Islet precursor cell (in vitro differentiated cells): ENCODE measurements at regions not wholly inside any gene's neighbourhood (a gene's known extent, or its start where the extent isn't known, plus 50 kb on each side); places are given as distances from the start of the nearest gene placed in this dataset.
"Not testable (repeated sequence)": the region's sequence is repeated elsewhere in the genome, so short reads cannot be mapped to it uniquely, and the experiment has no call there.

Source experiments
- DNase-seq: peaks from one replicate; pipeline ENCODE4 v3.0.0-alpha.2; 2018

DNA sequence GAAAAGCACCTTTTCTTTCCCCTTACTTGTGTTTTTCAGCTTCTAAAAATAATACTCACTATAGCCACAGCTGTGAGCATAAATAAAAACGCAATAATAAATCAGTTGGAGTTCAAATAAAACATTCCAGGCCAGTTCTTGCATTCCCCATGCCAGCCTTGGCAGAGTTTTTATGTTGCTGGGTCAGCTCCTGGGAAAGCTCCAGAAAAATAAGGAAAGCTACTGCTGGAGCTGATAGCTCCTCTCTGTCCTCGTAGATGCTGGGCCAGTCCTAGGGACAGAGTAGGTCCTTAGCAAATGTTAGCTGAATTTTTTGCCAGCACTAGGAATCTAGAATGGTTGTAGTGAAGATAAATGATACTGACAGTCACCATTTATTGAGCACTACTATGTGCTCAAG, 389.0 kb upstream of the SYNCRIP start:
- DNase-seq = no peak

DNA sequence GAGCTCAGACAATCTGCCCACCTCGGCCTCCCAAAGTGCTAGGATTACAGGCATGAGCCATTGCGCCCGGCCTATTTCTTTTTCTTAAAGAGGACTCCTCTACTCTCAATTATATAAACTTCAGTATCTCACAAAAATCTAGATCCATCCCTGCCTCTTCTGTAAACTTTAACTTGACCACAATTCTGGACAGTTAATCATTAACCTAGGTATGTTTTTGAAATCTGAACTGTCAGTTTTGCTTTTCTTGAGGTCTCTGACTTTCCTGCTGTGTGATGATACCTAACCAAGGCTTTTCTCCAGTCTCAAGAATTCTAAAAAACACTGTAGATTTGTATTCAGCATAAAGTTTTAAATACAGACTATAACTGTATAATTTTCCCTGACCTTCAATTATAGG, 388.2 kb upstream of the SYNCRIP start:
- no peak for DNase-seq

DNA sequence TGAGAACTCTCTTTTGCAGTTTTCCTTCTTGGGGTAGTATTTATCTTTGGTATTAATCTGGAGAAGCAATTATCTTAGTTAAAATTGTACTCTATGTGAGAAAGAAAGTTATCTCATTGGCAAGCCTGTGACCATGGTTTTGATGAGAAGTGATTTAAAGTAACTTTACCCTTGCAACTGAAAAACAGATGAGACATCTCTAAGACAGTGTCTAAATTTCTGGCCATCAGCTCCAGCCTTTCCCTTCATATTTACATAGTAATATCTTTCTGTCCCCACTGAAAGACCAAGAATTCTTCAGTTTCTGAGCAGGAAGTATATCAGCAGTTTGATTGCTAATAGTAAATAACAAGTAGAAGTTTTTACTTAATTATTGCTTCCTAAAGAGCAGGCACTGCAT, 386.1 kb upstream of the SYNCRIP start:
- DNase-seq = no peak

DNA sequence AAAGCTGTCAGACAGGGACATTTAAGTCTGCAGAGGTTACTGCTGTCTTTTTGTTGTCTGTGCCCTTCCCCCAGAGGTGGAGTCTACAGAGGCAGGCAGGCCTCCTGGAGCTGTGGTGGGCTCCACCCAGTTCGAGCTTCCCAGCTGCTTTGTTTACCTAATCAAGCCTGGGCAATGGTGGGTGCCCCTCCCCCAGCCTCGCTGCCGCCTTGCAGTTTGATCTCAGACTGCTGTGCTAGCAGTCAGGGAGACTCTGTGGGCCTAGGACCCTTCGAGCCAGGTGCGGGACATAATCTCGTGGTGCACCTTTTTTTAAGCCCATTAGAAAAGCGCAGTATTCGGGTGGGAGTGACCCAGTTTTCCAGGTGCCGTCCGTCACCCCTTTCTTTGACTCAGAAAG, 384.2 kb upstream of the SYNCRIP start:
- DNase-seq = not testable (repeated sequence)

DNA sequence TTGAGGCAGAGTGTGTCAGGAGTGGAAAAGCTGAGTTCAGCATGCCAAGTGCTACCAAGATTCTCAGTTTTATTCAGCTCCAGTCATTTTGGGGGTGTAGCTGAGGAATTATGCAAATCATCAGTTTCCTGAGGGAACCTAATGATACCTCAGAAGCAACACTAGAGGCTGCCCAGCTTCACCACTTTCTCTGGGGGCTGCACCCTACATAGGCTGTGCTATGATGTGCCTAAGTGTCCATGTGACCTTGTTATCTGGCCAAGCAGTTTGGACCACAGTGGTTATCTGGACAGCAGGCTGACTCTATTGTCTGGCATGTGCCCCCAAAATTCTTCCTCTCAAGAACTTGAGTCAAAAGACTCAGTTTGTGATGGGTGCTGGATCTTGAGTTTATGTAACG, 374.6 kb upstream of the SYNCRIP start:
- DNase-seq = no peak

DNA sequence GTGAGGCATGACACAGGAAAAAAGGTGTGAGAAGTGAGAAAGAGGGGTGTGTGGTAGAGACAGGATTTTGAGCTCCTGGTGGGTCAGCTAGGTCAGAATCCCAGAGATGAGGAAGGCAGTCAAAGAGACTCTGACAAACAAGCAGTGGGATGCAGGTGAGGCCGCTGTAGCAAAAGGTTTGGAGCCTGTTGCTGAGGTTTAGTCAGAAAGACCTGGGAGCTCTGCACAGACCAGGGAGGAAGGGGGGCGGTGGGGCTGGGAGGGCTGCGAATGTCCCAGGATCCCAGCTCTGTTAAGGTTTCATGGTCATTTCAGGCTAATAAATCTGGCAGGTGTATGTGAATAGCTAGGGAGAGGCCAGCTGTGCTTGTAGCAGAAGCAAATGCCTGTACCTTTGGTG, 373.9 kb upstream of the SYNCRIP start:
- DNase-seq = peak; percentile 60

DNA sequence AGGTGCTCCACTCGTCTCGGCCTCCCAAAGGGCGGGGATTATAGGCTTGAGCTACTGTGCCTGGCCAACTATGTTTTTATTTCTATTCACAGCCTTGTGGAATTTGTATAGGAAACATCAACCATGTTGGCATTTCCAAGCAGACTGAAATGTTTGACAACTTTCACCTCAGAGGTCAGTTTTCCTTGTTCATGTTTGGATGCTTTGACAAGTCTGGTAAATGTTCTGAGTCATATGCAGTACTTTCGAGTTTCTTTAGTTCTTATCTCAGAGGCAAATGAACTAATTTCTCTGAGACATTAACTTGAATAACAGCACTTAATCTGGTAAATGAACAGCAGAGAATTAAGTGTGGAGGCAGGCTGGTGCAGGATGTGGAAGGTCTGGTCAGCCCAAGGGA, 373.4 kb upstream of the SYNCRIP start:
- DNase-seq = no peak

DNA sequence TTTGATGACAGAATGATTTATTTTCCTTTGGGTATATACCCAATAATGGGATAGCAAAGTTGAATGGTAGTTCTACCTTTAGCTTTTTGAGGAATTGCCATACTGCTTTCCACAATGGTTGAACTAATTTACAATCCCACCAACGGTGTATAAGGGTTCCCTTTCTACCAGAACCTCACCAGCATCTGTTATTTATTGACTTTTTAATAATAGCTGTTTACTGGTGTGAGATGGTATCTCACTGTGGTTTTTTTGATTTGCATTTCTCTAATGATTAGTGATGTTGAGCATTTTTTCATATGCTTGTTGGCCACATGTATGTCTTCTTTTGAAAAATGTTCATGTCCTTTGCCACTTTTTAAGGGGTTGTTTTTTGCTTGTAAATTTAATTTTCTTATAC, 370.3 kb upstream of the SYNCRIP start:
- not testable (repeated sequence) for DNase-seq

DNA sequence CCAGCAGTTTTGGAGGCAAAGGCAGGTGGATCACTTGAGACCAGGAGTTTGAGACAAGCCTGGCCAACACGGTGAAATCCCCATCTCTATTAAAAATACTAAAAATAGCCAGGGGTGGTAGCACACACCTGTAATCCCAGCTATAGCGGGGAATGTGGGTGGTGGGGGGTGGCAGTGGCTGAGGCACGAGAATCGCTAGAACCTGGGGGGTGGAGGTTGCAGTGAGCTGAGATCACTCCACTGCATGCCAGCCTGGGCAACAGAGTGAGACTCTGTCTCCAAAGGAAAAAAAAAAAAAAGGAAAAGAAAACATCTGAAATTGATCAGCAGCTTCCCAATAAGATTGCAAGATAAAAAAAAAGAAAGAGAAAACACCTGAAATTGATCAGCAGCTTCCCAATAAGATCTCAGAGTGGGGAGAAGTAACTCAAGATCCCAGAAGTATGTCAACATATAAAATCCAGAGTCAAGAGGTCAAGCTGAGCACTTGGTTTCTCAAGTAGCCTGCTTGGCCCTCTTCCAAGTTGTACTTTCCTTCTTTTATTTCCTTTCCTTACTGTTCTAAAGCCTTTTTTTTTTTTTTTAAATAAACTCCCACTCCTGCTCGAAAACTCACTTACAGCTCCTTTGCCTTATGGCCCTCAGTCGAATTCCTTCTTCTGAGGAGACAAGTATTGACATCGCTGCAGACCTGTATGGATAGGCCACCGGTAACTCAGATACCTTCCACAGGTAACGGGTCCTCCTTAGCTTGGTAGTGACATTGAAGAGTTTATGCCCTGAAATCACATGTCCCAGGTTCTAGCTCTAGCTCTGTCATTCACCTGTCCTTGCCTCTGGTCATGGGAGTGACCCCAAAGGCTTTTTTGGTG, 368.5 kb upstream of the SYNCRIP start:
- DNase-seq = no peak

DNA sequence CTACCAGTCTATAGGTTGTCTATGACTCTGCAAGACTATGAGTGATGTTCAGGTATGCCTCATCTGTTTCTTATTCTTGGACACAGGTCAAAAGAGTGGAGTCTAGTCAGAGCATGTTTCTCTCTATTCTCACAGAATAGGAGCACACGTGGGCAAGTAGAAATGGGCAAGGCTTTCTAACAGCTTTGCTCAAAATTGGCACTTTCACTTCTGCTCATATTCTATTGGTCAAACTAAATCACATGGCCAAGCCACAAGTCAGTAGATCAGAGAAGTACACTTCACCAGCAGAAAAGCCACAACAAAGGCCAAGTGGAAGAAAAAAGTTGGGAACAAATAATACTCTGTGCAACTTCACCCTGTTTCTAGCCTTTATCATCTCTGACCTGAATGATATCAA, 354.5 kb upstream of the SYNCRIP start:
- DNase-seq = no peak

DNA sequence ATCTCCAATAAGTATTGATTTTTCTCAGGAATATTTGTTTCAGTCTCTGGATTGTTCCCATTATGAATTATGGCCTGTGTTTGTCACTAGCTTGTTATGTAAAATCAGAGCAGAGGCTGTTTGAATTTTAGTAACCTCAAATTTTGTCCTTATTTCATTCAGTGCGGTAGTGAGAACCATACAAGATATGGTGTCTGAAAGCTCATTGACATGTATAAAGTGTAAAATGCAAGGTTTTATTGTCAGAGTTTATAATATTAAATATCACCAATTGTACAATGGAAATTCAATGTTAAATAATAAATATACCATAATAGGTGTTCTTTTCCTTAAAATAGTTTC, 353.3 kb upstream of the SYNCRIP start:
- no peak for DNase-seq

DNA sequence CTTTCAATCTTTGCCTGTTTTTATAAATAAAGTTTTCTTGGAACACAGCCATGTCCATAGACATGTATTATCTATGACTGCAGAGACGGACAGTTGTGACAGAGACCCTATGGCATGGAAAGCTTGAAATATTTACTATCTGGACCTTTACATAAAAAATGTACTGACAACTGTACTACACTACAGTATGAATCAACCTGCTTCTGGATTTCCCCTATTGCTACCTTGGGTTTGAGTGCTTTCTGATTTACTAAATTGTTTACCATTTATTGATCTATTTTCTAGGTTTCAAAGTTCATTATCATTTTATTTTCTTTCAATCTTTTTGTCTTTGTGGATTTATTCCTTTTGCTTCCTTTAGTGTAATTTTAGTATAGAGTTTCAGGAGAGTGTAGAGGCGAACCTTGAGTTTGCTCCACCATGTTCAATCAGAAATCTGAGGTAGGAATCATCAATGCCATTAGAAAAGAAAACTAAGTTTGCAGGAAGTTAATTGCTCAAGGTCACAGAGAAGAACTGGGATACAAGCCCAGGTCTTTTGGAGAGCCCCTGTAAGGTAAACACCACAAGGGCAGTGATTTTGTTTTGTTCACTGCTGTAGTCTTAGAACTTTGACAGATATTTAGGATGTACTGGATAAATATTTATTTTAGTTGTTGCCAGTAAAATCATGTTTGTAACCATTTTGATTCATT, 352.8 kb upstream of the SYNCRIP start:
- no peak for DNase-seq

DNA sequence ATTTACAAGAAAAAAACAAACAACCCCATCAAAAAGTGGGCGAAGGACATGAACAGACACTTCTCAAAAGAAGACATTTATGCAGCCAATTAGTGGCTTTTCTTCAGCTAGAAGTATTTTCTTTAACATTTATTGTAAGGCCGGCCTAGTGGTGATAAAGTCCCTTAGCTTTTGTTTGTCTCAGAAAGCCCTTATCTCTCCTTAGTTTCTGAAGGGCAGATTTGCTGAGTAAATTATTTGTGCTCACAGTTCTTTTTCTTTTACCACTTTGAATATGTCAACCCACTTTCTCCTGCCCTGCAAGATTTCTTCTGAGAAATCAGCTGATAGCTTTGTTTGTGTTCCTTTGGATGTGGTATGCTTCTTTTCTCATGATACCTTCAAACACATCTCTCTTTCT, 344.0 kb upstream of the SYNCRIP start:
- DNase-seq = no peak

DNA sequence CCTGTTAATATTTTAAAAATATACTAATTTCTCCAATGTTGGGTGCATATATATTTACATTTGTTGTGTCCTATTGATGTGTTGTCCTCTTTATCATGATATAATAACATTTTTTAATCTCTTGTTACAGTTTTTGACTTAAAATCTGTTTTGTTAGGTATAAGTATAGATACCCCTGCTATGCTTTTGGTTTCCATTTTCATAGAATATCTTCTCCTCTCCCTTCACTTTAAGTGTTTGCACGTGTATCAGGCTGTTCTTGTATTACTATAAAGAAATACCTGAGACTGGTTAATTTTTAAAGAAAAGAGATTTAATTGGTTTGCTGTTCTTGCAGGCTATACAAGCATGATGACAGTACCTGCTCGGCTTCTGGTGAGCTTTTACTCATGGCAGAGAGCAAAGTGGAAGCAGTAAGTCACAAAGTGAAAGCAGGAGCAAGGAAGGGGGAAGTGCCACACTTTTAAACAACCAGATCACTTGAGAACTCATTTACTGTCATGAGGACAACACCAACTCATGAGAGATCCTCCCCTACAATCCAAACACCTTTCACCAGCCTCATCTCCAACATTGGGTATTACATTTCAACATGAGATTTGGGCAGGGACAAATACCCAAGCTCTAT, 340.5 kb upstream of the SYNCRIP start:
- DNase-seq = no peak

DNA sequence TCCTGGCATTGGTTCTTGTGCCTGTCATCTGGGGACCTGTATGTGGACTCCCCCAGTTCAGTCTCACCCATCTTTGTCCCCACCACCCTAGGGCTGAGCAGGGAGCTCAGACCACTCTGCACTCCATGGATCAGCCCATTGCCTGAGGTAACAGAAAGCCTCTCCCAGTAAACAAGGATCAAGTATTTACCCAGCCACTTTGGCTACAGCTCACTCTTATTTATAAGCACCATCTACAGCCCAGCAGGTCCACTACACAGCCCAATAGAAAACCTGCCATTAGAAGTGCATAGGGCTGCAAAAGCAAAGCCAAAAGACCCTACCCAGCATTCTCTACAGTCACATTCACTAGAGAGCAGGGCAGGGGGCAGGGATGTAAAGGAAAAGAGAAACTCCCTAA, 335.0 kb upstream of the SYNCRIP start:
- no peak for DNase-seq

DNA sequence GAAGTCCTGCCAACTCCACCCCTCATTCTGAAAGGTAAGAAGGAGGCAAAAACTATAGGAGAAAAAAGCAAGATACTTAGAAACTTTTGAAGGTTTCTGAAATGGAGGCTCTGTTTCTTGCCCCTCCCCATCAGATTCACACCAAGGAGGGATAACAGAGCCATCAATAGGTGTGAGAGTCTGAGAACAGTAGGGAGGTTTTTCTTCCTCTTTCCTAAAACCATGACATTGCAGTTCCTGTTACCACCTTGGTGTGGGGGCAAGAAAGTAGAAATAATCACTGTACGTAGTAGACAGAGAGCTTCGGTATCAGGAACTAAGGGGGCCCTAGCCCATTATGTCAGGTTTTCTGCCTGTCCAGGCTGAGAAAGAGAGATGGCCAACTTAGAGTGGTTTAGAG, 333.3 kb upstream of the SYNCRIP start:
- DNase-seq = no peak

DNA sequence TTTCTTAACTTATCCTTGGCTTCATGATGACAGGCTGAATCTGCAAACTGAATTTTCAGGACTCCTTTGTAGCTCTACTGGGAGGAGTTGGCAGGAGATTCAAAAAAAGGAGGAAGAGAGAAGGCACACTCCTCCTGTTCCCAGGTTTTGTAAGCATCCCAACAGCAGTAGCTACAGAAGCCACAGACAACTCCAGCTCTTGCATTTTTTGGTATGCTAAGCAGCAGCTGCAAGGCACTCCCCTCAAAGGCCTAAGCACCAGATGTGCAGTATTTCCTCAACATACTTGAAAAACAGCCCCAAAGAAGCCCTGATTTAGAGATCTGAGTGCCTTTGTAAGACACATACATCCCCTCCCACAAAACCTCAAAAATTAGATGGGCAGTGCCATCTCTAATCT, 328.6 kb upstream of the SYNCRIP start:
- no peak for DNase-seq

DNA sequence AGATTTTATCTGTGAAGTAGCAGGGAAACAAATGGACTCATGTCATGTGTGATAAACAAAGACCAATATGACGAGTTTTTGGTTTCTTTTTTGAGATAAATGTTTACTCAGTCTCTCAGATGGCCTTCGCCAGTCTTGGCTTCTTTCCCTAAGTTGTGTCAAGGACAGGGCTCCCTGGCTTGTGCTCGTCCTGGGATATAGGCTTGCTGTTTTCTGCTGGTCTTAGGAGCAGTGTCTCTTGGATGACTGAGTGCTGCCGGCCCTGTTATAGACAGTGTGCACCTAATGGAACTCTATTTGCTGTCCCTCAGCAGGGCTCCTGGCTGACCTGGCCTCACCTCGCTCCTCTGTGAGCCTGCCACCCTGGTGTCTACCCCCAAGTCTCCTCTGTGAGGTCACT, 324.1 kb upstream of the SYNCRIP start:
- no peak for DNase-seq

DNA sequence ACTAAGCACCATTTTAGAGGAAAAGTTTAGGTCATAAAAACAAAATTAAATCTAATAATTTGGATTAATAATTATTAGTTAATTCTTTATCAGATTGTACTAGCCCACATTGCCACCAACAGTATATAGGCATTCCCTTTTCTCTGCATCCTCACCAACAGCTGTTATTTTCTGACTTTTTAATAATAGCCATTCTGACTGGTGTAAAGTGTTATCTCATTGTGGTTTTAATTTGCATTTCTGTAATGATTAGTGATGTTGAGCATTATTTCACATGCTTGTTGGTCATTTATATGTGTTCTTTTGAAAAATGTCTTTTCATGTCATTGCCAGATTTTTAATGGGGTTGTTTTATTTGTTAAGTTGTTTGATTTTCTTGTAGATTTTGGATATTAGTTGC, 319.1 kb upstream of the SYNCRIP start:
- no peak for DNase-seq

DNA sequence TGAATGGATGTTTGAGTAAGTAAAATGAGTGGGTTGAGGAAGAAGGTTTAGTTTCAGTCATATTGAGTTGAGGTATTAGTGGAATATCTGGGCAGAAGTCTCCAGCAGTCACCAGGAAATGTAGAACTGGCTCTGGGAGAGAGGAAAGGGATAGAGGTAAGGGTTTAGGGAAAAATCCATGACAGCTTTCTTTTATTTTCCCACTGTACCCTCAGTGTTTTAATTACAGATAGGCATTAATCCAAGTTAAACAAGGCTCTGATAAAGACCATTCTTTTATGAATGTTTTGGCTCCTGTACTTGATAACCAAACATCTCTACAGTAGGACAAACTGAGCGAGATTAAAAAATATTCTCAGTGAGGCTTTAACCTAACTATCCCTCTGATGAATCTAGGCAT, 318.4 kb upstream of the SYNCRIP start:
- no peak for DNase-seq

DNA sequence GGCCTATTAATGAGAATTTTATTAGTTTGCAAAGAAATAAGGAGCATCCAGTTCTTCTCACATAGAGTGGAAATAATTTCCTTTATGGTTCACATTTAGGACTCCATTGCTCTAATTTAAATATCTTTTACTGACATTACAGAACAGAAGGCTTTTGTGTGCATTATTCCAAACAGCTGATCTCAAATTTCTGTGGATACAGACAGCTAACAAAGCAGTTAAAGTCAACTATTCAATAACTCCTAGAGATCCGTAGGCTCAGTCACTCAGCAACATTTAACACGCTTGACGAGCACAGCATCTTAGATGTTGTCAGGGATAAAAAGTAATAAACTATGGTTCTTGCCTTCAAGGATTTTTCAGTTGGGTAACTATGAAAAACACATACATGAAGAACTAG, 305.8 kb upstream of the SYNCRIP start:
- no peak for DNase-seq

DNA sequence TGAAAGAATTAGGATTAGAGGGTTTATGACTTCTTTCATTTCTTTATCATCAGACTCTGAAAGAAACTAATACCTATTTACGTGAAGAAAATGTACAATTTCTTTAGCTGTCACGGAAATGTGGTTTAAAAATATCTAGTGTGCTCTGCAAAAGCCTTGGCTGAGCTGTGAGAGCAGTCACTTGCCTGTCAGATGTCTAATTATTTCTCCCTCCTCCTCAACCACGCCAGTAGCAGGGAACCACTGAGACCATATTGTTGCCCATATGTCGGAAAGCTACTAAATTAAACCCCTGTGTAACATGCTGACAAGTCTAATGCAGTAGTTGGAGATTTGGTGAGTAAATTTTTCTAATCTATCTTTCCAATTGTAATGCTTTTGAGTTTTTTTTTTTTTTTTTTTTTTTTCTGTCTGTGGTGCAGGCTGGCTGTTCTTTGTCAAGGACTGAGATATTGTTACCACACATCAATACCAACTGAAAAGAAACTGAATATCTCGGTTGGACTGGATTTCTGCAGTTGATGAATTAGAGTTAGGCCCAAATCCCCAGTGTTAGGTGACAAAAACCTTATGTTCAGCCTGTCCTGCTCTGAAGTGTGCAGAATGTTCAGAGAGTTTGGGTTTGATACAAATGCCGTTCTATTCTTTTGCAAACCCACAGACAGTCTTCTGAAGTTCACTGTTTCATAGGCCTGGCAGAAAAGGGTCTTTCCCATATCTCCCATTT, 302.9 kb upstream of the SYNCRIP start:
- no peak for DNase-seq

DNA sequence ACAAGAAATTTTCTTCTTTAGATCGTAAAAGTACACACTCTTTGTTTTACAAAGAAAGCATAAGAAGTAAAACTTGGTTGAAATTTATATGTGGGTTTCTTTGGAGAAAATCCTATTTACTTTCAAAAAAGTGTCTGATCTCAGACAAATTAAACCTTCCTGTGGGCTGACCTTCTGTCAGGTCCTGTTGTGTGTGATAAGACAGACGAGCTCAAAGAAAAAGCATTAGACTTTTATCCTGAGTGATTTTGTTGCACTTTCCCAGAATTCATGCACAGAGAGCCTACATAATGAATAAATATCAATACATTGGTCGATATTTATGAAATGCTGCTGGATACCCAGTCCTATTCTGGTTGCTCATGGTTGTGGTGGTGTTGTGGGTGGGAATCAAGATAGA, 302.1 kb upstream of the SYNCRIP start:
- DNase-seq = no peak

DNA sequence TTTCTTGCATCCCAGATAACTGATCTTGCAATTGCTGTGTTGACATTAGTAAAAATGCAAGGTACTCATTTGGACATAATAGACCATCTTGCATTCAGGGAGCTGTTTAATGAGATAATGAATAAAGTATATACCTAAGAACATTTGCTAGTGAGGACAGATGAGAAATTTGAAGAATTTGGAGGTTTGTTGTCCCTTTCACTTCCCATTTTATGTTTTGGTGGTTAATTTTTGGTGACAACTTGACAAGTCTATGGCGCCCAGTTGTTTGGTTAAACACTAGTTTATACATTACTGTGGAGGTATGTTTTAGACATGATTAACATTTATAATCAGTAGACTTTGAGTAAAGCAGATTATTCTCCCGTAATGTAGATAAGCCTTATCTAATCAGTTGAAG, 300.2 kb upstream of the SYNCRIP start:
- DNase-seq = no peak
